Spleen (tissue), 7 donors: ENCODE measurements at regions not wholly inside any gene's neighbourhood (a gene's known extent, or its start where the extent isn't known, plus 50 kb on each side); places are given as distances from the start of the nearest gene placed in this dataset.
"Not testable (repeated sequence)": the region's sequence is repeated elsewhere in the genome, so short reads cannot be mapped to it uniquely, and the experiment has no call there.

Experiments used
- POLR2A ChIP-seq, 3 donors: fragments of 450-650 bp; IDR thresholded peaks; one replicate each; pipeline ENCODE4 v1.5.1; 2017; ENCODE audit warnings: antibody characterized with exemption in 3 of 3, mild to moderate bottlenecking in 1 of 3
- POLR2AphosphoS5 ChIP-seq, 3 donors: sonication (generic); formaldehyde crosslinking; IDR thresholded peaks; one replicate each; pipeline ENCODE4 v1.5.1; 2017; ENCODE audit warnings: antibody characterized with exemption in 3 of 3
- TF ChIP-seq, protein P1 (sequence below), 11 experiments: fragments of 200-600 bp in 7 of 11; fragments of 450-650 bp in 4 of 11; sonication (generic) in 4 of 11; IDR thresholded peaks in 8 of 11; conservative IDR thresholded peaks in 3 of 11; 1 replicate in 7 of 11; 2 replicates in 4 of 11; pipeline versions ENCODE4 v1.4.0 to v1.8.0; 2016 to 2021; ENCODE audit warnings: antibody characterized with exemption in 11 of 11, inconsistent platforms in 4 of 11, mild to moderate bottlenecking in 1 of 11
- donor health status: DM: no; HTN: no; CAD: no; lungs with moderate emphysema.
- donor health status: DM: no; HTN: no; CAD: no.
- donor health status: DM: no; HTN: no; CAD: no.

DNA sequence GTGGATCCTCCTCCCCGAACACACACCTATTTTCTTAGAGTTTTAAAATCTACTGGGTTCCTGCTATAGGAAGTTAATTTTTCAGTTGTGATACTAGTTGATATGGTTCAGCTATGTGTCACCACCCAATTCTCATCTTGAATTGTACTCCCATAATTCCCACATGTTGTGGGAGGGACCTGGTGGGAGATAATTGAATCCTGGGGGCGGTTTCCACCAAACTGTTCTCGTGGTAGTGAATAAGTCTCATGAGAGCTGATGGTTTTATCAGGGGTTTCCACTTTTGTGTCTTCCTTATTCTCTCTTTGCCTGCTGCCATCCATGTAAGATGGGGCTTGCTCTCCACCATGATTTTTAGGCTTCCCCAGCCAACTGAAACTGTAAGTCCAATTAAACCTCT lies 571.6 kb downstream of the KCNA4 start:
- TF ChIP-seq, protein P1, sequence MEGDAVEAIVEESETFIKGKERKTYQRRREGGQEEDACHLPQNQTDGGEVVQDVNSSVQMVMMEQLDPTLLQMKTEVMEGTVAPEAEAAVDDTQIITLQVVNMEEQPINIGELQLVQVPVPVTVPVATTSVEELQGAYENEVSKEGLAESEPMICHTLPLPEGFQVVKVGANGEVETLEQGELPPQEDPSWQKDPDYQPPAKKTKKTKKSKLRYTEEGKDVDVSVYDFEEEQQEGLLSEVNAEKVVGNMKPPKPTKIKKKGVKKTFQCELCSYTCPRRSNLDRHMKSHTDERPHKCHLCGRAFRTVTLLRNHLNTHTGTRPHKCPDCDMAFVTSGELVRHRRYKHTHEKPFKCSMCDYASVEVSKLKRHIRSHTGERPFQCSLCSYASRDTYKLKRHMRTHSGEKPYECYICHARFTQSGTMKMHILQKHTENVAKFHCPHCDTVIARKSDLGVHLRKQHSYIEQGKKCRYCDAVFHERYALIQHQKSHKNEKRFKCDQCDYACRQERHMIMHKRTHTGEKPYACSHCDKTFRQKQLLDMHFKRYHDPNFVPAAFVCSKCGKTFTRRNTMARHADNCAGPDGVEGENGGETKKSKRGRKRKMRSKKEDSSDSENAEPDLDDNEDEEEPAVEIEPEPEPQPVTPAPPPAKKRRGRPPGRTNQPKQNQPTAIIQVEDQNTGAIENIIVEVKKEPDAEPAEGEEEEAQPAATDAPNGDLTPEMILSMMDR (IDR thresholded peaks at IDR 0.05 in 8 of 11, conservative IDR thresholded peaks at IDR 0.05 in 3 of 11): not testable (repeated sequence)
- TF ChIP-seq POLR2A, POLR2AphosphoS5 (IDR thresholded peaks at IDR 0.05): not testable (repeated sequence)
